ENCODE measurements at regions not wholly inside any gene's neighbourhood (a gene's known extent, or its start where the extent isn't known, plus 50 kb on each side); places are given as distances from the start of the nearest gene placed in this dataset.
"Not testable (repeated sequence)": the region's sequence is repeated elsewhere in the genome, so short reads cannot be mapped to it uniquely, and the experiment has no call there.

- DNase-seq (ENCODE audit: low read depth, low spot score): no peak
- no peak overlapping the region for H3K4me3 ChIP-seq (ENCODE audit: low read length)
Observed at GRCh38 chr7:123271856-123272255, 72.1 kb upstream of the SLC13A1 start.

DNA sequence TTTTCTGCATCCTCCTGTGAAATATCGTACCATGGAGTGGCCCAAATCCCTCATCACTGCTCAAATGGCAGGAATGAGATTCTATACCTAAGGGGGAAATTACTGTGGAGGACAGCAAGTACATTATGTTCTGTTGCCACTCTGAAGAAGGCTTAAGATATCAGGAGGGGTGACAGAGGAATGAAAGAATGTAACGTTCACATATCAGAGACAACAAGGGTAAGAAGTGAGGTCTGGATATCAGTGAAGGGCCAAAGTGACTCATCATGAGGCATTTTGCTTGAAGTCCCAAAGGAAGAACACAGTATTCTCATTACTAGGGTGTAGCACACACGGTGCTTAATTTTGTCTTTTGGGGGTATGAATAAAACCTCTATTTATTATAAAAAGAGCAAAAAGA lies 71.5 kb upstream of the SLC13A1 start:
- no peak overlapping the region for H3K4me3 ChIP-seq (ENCODE audit: low read length)
- DNase-seq (ENCODE audit: low read depth, low spot score): no peak

GRCh38 chr7:123270570-123270969 lies 70.8 kb upstream of the SLC13A1 start:
- H3K4me3 ChIP-seq (ENCODE audit: low read length): no peak overlapping the region
- no peak for DNase-seq (ENCODE audit: low read depth, low spot score)

DNA sequence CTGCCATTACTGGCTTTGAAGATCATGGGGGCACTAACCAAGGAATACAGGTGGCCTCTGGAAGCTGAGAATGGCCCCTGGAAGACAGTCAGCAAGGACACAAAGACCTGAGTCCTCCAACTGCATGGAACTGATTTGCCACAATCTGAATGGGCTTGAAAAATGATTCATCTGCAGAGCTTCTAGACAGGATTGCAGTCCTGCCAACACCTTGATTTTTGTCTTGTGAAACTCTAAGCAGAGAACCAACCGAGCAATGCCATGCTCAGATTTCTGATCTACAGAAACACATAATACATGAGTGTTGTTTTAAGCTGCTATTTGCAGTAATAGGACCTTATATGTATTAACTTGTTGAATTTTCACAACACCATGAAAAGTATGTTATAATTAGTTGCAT lies 66.1 kb upstream of the SLC13A1 start:
- H3K4me3 ChIP-seq (ENCODE audit: low read length): no peak overlapping the region
- DNase-seq (ENCODE audit: low read depth, low spot score): no peak

DNA sequence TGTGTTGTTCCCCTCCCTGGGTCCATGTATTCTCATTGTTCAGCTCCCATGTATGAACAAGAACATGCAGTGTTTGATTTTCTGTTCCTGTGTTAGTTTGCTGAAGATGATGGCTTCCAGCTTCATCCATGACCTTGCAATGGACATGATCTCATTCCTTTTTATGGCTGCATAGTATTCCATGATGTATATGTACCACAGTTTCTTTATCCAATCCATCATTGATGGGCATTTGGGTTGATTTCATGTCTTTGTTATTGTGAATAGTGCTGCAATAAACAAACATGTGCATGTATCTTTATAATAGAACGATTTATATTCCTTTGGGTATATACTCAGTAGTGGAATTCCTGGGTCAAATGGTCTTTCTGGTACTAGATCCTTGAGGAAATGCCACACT lies 65.1 kb upstream of the SLC13A1 start:
- DNase-seq (ENCODE audit: low read depth, low spot score); H3K4me3 ChIP-seq (ENCODE audit: low read length): not testable (repeated sequence)

DNA sequence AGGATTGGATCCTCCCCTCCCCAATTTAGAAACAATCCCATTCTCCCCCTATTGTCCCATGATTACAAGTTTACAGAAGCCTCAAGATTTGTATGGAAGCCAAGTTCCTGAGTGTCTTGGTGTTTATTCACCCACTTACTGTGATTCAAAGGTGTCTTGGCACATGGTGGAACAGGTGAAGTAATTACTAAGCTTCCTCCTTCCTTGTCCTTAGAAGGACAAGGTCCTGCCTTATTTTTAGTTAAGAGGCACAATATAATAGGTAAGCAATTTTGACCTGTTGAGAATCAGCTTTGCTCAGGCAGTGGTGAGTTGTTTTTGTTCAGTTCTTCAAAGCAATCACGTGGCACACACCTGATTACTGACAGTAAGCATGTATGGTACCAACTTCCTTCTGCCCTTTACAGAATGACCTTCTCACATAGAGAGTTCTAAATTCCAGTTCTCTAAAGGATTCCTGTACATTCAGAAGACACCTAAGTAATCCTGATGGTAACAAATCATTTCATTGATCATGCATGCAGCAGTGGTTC lies 60.7 kb upstream of the SLC13A1 start:
- no peak overlapping the region for H3K4me3 ChIP-seq (ENCODE audit: low read length)
- DNase-seq (ENCODE audit: low read depth, low spot score): no peak

DNA sequence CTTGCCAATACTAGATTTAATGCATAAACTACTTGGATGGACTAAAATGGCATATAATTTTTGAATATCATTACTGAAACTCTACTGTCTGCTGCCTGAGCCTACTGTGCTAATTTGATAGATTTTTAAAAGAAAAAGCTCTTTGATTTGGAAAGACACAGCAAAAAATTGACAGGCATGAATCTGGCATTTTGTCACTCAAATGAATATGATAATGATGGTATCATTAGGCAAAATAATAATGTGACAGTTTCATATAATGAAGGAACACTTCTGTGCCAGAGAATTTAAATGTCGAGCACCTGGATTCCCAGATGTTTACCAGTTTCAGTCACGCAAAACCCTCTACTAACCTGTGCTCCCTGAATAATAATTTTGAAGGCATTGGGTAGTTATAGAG lies 60.0 kb upstream of the SLC13A1 start:
- no peak for DNase-seq (ENCODE audit: low read depth, low spot score)
- H3K4me3 ChIP-seq (ENCODE audit: low read length): no peak overlapping the region

Measured in Jurkat, Clone E6-1 (cell line).